T-helper 2 cell treated with Interferon-gamma antibody and Interleukin-4, amounts not matched to agents 5 μg/mL and 100 μg/mL, for 36 hours (primary cell): ENCODE measurements at regions not wholly inside any gene's neighbourhood (a gene's known extent, or its start where the extent isn't known, plus 50 kb on each side); places are given as distances from the start of the nearest gene placed in this dataset.

Experiments
- DNase-seq: peaks from one replicate; pipeline ENCODE4 v3.0.0; 2021; ENCODE audit warnings: low spot score
- H3K27ac Mint-ChIP-seq: one replicate; pipeline ENCODE4 v1.8.0; 2021; ENCODE audit warnings: mild to moderate bottlenecking, mixed read lengths
- H3K27me3 Mint-ChIP-seq: one replicate; pipeline ENCODE4 v1.8.0; 2021; ENCODE audit warnings: low read depth, mixed read lengths
- H3K36me3 Mint-ChIP-seq: one replicate; pipeline ENCODE4 v1.8.0; 2021; ENCODE audit warnings: low read depth, mixed read lengths
- H3K4me1 Mint-ChIP-seq: one replicate; pipeline ENCODE4 v1.8.0; 2021; ENCODE audit warnings: low read depth, mixed read lengths
- H3K4me3 Mint-ChIP-seq: one replicate; pipeline ENCODE4 v1.8.0; 2022; ENCODE audit warnings: mild to moderate bottlenecking, moderate library complexity, mixed read lengths
- H3K9me3 Mint-ChIP-seq: one replicate; pipeline ENCODE4 v1.8.0; 2021; ENCODE audit warnings: mixed read lengths

DNA sequence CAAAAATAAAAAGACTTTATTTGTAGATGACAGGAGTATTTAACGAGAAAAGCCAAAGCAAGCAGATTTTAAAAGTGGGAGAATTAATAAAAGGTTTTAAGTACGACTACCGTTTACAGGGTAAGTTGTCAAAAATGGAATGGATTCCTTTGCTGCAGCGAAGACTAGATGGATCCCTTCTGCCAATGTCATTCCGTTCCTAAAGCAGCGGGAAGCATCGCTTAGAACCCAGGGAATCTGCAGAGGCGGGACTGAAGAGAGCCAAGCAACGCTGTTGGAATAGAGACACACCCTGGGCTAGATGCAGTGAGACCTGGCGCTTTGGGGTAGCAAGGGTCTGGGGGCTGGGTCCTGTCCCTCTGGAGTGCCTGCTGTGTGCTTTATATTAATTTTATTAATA lies 303.1 kb upstream of the MKI67 start:
- DNase-seq: no peak
- no peak overlapping the region for H3K4me3 Mint-ChIP-seq
- no peak overlapping the region for H3K27ac Mint-ChIP-seq
- H3K36me3 Mint-ChIP-seq: no peaks in the 10 kb centered on the region
- no peaks in the 10 kb centered on the region for H3K27me3 Mint-ChIP-seq
- no peaks in the 10 kb centered on the region for H3K4me1 Mint-ChIP-seq
- H3K9me3 Mint-ChIP-seq: no peaks in the 10 kb centered on the region

- no peak for DNase-seq
- Mint-ChIP-seq H3K36me3 (no peaks in the 10 kb centered on the region), H3K9me3 (no peaks in the 10 kb centered on the region), H3K27ac (no peak overlapping the region), H3K4me3 (no peak overlapping the region), H3K27me3 (no peaks in the 10 kb centered on the region), H3K4me1 (no peaks in the 10 kb centered on the region)
Observed at GRCh38 chr10:128429835-128430513, 303.8 kb upstream of the MKI67 start.

DNA sequence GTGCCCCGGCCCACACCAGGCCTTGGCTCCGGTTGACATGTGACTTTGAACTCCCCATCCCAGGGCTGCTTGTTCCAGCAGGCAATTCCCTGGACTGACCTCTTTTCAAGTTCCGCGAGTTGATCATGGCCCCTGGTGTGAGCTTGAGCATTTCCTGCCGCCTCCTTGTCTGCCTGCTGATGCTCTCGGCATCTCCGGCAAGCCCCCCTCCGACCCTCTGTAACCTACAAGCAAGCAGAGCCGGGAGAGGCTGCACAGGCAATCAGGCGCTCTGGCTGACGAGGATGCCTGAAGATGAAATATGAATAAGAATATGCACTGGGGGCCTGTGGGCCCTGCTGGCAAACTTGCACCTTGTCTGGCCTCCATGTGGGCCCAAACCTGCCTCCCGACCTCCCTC lies 304.9 kb upstream of the MKI67 start:
- no peak overlapping the region for H3K27ac Mint-ChIP-seq
- H3K4me1 Mint-ChIP-seq: no peaks in the 10 kb centered on the region
- H3K9me3 Mint-ChIP-seq: no peaks in the 10 kb centered on the region
- H3K27me3 Mint-ChIP-seq: no peaks in the 10 kb centered on the region
- H3K36me3 Mint-ChIP-seq: no peaks in the 10 kb centered on the region
- no peak overlapping the region for H3K4me3 Mint-ChIP-seq
- DNase-seq: no peak

- Mint-ChIP-seq H3K9me3 (no peaks in the 10 kb centered on the region), H3K4me3 (no peak overlapping the region), H3K4me1 (no peaks in the 10 kb centered on the region), H3K27me3 (no peaks in the 10 kb centered on the region), H3K36me3 (no peaks in the 10 kb centered on the region), H3K27ac (no peak overlapping the region)
- no peak for DNase-seq
Observed at GRCh38 chr10:128431506-128431905, 305.3 kb upstream of the MKI67 start.

- Mint-ChIP-seq H3K4me1 (no peaks in the 10 kb centered on the region), H3K4me3 (no peak overlapping the region), H3K27me3 (no peaks in the 10 kb centered on the region), H3K27ac (no peak overlapping the region), H3K36me3 (no peaks in the 10 kb centered on the region), H3K9me3 (no peaks in the 10 kb centered on the region)
- DNase-seq: no peak
Observed at GRCh38 chr10:128432011-128432410, 305.8 kb upstream of the MKI67 start.

DNA sequence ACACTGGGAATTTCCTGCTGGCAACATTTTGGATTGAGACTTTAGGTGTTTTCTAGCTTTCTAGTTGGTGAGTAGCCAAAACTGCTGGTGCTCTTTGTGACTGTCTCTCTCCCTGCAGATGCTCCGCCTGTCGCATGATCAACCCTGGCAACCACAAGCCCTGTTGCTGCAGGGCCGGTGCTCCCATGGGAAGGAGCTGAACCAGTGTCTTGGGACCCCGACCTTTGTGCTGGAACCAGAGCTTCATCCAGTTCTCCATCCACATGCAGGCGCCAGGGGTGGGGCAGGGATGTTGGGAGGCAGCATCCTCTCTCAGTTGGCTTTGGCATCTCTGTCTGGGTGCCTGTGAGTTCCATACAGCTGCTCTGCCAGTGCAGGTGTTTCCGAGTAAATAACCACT lies 306.2 kb upstream of the MKI67 start:
- no peak overlapping the region for H3K4me3 Mint-ChIP-seq
- H3K9me3 Mint-ChIP-seq: no peaks in the 10 kb centered on the region
- no peak for DNase-seq
- H3K27ac Mint-ChIP-seq: no peak overlapping the region
- H3K27me3 Mint-ChIP-seq: no peaks in the 10 kb centered on the region
- no peaks in the 10 kb centered on the region for H3K36me3 Mint-ChIP-seq
- H3K4me1 Mint-ChIP-seq: no peaks in the 10 kb centered on the region

DNA sequence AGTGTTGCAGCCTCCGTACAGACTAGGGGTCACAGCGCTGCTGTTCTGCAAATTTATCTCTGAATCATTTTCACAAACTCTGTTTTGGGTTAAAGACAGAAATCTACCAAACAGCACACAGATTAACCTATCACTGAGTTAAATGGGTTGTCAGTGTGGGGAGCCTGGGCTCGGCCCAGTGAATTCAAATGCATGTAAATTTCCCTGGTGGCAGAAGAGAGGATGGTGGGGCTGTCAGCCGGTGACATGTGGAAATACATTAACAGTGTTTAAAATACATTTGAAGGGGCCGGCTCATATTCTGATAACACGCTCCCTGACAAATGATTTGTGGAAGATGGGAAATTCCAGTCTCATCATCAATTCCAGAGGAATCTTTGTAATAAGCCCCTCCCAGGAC lies 309.6 kb upstream of the MKI67 start:
- H3K4me3 Mint-ChIP-seq: no peak overlapping the region
- H3K9me3 Mint-ChIP-seq: no peaks in the 10 kb centered on the region
- H3K36me3 Mint-ChIP-seq: no peaks in the 10 kb centered on the region
- no peak overlapping the region for H3K27ac Mint-ChIP-seq
- no peaks in the 10 kb centered on the region for H3K4me1 Mint-ChIP-seq
- H3K27me3 Mint-ChIP-seq: no peaks in the 10 kb centered on the region
- no peak for DNase-seq

DNA sequence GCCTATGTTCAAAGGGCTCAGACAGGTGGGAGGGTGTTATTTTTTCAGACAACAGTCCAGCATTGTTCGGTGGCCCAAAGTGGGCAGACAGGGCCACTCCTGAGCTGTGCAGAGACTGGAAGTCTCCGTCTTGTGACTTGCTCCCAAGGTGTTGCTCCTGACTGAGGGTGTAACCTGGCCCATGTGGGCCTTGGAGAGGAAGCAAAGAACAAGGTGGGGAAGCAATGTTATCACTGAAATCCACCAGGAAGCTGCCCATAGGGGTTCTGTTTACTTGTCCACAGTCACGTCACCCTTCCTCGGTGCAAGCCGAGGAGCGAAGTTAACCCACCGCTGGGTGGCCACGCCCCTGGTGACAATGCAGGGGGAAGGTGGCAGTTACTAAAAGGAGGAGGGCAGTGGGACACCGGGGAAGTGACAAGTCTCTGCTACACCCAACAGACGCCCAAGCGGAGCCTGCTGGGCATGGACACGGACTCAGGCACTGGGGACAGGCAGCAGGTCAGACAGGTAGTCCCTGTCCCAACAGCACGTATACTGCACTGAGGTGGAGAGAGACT lies 311.6 kb upstream of the MKI67 start:
- H3K27me3 Mint-ChIP-seq: no peaks in the 10 kb centered on the region
- H3K36me3 Mint-ChIP-seq: no peaks in the 10 kb centered on the region
- H3K4me1 Mint-ChIP-seq: no peaks in the 10 kb centered on the region
- DNase-seq: no peak
- H3K4me3 Mint-ChIP-seq: no peak overlapping the region
- no peak overlapping the region for H3K27ac Mint-ChIP-seq
- H3K9me3 Mint-ChIP-seq: no peaks in the 10 kb centered on the region

- Mint-ChIP-seq H3K9me3 (no peaks in the 10 kb centered on the region), H3K27ac (no peak overlapping the region), H3K27me3 (no peaks in the 10 kb centered on the region), H3K4me3 (no peak overlapping the region), H3K4me1 (no peaks in the 10 kb centered on the region), H3K36me3 (no peaks in the 10 kb centered on the region)
- DNase-seq: no peak
Observed at GRCh38 chr10:128438417-128439063, 312.3 kb upstream of the MKI67 start.

GRCh38 chr10:128440513-128441160 lies 314.4 kb upstream of the MKI67 start:
- Mint-ChIP-seq H3K4me3 (no peak overlapping the region), H3K27ac (no peak overlapping the region), H3K36me3 (no peaks in the 10 kb centered on the region), H3K4me1 (no peaks in the 10 kb centered on the region), H3K27me3 (no peaks in the 10 kb centered on the region), H3K9me3 (no peaks in the 10 kb centered on the region)
- no peak for DNase-seq

DNA sequence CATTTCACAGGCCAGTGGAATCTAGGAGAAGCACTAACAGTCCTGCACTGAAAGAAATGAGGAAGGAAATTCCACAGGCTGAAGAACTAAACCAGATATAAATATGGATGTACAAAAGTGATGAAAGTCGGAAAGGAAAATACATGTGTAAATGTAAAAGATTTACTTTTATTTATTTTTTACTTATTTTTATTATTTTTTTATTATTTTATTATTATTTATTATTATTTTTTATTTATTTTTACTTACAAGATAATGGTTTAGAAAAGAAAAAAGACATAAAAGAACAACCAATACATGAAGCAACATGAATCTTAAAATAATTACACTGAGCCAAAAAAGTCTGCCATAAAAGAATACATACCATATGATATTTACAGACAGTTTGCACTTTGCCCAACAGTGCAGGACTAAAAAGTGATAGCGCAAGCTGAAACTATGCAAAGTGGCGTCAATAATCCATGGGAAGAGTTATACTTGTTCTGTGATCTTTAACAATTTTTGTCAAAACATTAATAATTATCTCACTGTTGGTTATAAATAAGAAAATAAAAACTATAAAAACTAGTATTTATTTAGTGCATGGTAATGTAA lies 317.8 kb upstream of the MKI67 start:
- H3K36me3 Mint-ChIP-seq: no peaks in the 10 kb centered on the region
- H3K4me3 Mint-ChIP-seq: no peak overlapping the region
- H3K27ac Mint-ChIP-seq: no peak overlapping the region
- DNase-seq: no peak
- no peaks in the 10 kb centered on the region for H3K4me1 Mint-ChIP-seq
- H3K9me3 Mint-ChIP-seq: no peaks in the 10 kb centered on the region
- H3K27me3 Mint-ChIP-seq: no peaks in the 10 kb centered on the region

- H3K9me3 Mint-ChIP-seq: no peaks in the 10 kb centered on the region
- no peaks in the 10 kb centered on the region for H3K27me3 Mint-ChIP-seq
- H3K27ac Mint-ChIP-seq: no peak overlapping the region
- no peak for DNase-seq
- no peaks in the 10 kb centered on the region for H3K36me3 Mint-ChIP-seq
- no peak overlapping the region for H3K4me3 Mint-ChIP-seq
- H3K4me1 Mint-ChIP-seq: no peaks in the 10 kb centered on the region
Observed at GRCh38 chr10:128448796-128449195, 322.6 kb upstream of the MKI67 start.

DNA sequence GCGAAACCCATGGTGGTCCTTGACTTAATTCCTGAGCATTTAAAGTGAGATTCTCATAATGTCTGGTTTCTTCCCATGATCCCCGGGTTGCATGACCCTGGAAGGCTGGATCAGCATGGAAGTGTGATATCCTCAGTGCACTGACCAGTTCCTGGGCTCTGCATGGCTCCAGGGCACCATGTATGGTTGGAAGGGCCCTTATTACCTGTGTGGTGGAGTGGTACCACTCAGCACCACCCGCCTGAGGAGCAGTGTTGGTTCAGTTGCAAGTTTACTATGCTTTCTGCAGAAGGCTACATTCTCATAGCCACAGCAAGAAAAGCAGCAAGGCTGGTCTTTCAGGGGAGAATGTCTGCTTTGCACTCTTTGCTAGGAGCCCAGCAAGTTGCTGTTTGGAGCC lies 325.7 kb upstream of the MKI67 start:
- DNase-seq: no peak
- no peak overlapping the region for H3K27ac Mint-ChIP-seq
- no peaks in the 10 kb centered on the region for H3K36me3 Mint-ChIP-seq
- no peaks in the 10 kb centered on the region for H3K4me1 Mint-ChIP-seq
- H3K4me3 Mint-ChIP-seq: no peak overlapping the region
- no peaks in the 10 kb centered on the region for H3K27me3 Mint-ChIP-seq
- H3K9me3 Mint-ChIP-seq: no peaks in the 10 kb centered on the region

GRCh38 chr10:128456271-128456670 lies 330.0 kb upstream of the MKI67 start:
- Mint-ChIP-seq H3K27ac (no peak overlapping the region), H3K27me3 (no peaks in the 10 kb centered on the region), H3K4me1 (no peaks in the 10 kb centered on the region), H3K9me3 (no peaks in the 10 kb centered on the region), H3K36me3 (no peaks in the 10 kb centered on the region), H3K4me3 (no peak overlapping the region)
- DNase-seq: no peak
